SK-N-SH (cell line): ENCODE measurements at regions not wholly inside any gene's neighbourhood (a gene's known extent, or its start where the extent isn't known, plus 50 kb on each side); places are given as distances from the start of the nearest gene placed in this dataset.

Experiments used
- ELF1 ChIP-seq: IDR thresholded peaks from 2 replicates; pipeline ENCODE4 v1.4.0; 2012
- EP300 ChIP-seq, 2 experiments: IDR thresholded peaks; 2 replicates each; pipeline versions ENCODE4 v1.4.0 to v1.6.1; 2012; ENCODE audit warnings: borderline replicate concordance in 1 of 2, low read depth in 1 of 2, low read length in 1 of 2
- EZH2phosphoT487 ChIP-seq: fragments of 200-600 bp; sonication (generic); IDR thresholded peaks from 2 replicates; pipeline ENCODE4 v1.6.1; 2017; ENCODE audit warnings: low read depth, mixed run types, mild to moderate bottlenecking, antibody characterized with exemption, moderate library complexity, borderline replicate concordance
- GABPA ChIP-seq: IDR thresholded peaks from 2 replicates; pipeline ENCODE4 v1.4.0; 2012; ENCODE audit warnings: low read depth, mild to moderate bottlenecking
- NRF1 ChIP-seq: IDR thresholded peaks from 2 replicates; pipeline ENCODE4 v1.6.1; 2012; ENCODE audit warnings: low read depth, mild to moderate bottlenecking, low read length
- SMC3 ChIP-seq: IDR thresholded peaks from 2 replicates; pipeline ENCODE4 v1.6.1; 2012; ENCODE audit warnings: low read depth, low read length, improper control_type of control experiment
- TF ChIP-seq, protein P1 (sequence below): fragments of 200-600 bp; sonication (generic); IDR thresholded peaks from 2 replicates; pipeline ENCODE4 v1.6.1; 2017; ENCODE audit warnings: antibody characterized with exemption, mild to moderate bottlenecking, moderate library complexity

DNA sequence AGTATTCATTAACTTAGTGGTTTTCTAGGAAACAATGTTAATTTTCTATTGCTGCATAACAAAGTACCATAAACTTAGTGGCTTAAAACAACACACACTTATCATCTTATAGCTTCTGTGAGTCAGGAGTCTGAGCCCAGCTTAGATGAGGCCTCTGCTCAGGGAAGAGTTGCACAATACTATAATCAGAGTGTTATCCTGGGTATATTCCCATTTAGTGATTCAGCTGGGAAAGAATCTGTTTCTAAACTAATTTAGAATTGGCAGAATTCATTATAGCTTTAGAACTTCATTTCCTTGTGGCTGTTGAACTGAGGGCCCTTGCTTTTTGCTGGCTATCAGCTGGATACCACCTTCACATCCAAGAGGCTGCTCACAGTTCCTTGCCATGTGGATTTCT lies 515.5 kb downstream of the BRINP3 start:
- TF ChIP-seq NRF1 = no peak
- TF ChIP-seq, protein P1, sequence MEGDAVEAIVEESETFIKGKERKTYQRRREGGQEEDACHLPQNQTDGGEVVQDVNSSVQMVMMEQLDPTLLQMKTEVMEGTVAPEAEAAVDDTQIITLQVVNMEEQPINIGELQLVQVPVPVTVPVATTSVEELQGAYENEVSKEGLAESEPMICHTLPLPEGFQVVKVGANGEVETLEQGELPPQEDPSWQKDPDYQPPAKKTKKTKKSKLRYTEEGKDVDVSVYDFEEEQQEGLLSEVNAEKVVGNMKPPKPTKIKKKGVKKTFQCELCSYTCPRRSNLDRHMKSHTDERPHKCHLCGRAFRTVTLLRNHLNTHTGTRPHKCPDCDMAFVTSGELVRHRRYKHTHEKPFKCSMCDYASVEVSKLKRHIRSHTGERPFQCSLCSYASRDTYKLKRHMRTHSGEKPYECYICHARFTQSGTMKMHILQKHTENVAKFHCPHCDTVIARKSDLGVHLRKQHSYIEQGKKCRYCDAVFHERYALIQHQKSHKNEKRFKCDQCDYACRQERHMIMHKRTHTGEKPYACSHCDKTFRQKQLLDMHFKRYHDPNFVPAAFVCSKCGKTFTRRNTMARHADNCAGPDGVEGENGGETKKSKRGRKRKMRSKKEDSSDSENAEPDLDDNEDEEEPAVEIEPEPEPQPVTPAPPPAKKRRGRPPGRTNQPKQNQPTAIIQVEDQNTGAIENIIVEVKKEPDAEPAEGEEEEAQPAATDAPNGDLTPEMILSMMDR = no peak
- no peak for TF ChIP-seq EZH2phosphoT487
- TF ChIP-seq GABPA = no peak
- TF ChIP-seq EP300 (IDR thresholded peaks at IDR 0.05; ENCODE audit: borderline replicate concordance in 1 of 2, low read depth in 1 of 2, low read length in 1 of 2) = no peak
- no peak for TF ChIP-seq ELF1
- TF ChIP-seq SMC3 = no peak
